Heart left ventricle (tissue), 16 donors: ENCODE measurements at regions not wholly inside any gene's neighbourhood (a gene's known extent, or its start where the extent isn't known, plus 50 kb on each side); places are given as distances from the start of the nearest gene placed in this dataset.

Experiments
- ATAC-seq, 4 donors: fragments of 200-7000 bp; cut with Tn5 transposase; one replicate each; pipeline ENCODE4 v1.9.1; 2020 to 2022; ENCODE audit warnings: moderate library complexity in 4 of 4, mild to moderate bottlenecking in 3 of 4, moderate number of reproducible peaks in 1 of 4
- DNase-seq, 5 donors: peaks; one replicate each; pipeline ENCODE4 v3.0.0-alpha.2; 2020
- H3K27ac ChIP-seq, 12 donors: fragments of 200-600 bp; sonication (generic) in 4 of 12; one replicate each; pipeline versions ENCODE4 v1.5.0 to v1.8.0; 2016 to 2022; ENCODE audit warnings: mild to moderate bottlenecking in 2 of 12
- H3K27me3 ChIP-seq, 9 donors: fragments of 200-600 bp; sonication (generic) in 2 of 9; one replicate each; pipeline versions ENCODE4 v1.5.1 to v1.8.0; 2016 to 2022; ENCODE audit warnings: mild to moderate bottlenecking in 3 of 9
- H3K36me3 ChIP-seq, 9 donors: fragments of 200-600 bp; sonication (generic) in 2 of 9; one replicate each; pipeline versions ENCODE4 v1.5.0 to v1.8.0; 2018 to 2022; ENCODE audit warnings: mild to moderate bottlenecking in 2 of 9
- H3K4me1 ChIP-seq, 12 donors: fragments of 200-600 bp; sonication (generic) in 4 of 12; one replicate each; pipeline versions ENCODE4 v1.5.0 to v1.8.0; 2016 to 2022; ENCODE audit warnings: mild to moderate bottlenecking in 3 of 12
- H3K4me3 ChIP-seq, 12 donors: fragments of 200-600 bp; sonication (generic) in 4 of 12; one replicate each; pipeline versions ENCODE4 v1.5.0 to v1.8.0; 2017 to 2022; ENCODE audit warnings: mild to moderate bottlenecking in 9 of 12, moderate library complexity in 4 of 12
- H3K9me3 ChIP-seq, 12 donors: fragments of 200-600 bp; sonication (generic) in 4 of 12; one replicate each; pipeline versions ENCODE4 v1.5.0 to v1.8.0; 2016 to 2022; ENCODE audit warnings: mild to moderate bottlenecking in 1 of 12
- POLR2A ChIP-seq, 2 donors: fragments of 450-650 bp; IDR thresholded peaks; one replicate each; pipeline ENCODE4 v1.6.1; 2017; ENCODE audit warnings: antibody characterized with exemption in 2 of 2, mild to moderate bottlenecking in 2 of 2, moderate library complexity in 2 of 2
- WGBS, 4 donors: extraction: QIAGEN DNeasy Blood & Tissue Kit in 2 of 4; methylation state at CpG; one replicate each; pipeline versions ENCODE4 v1.1.5 to v1.1.7; 2013 to 2018; 5-methylcytosine and 5-hydroxymethylcytosine counted together
- intact Hi-C, 10 donors: fragments of 100-400 bp; cut with DNase I; formaldehyde crosslinking; loops; one replicate each; pipeline versions ENCODE4 v1.11.1 to v1.14.2; 2022
- TF ChIP-seq, protein P1 (sequence below), 12 donors: fragments of 200-600 bp; sonication (generic) in 4 of 12; IDR thresholded peaks; one replicate each; pipeline versions ENCODE4 v1.5.0 to v1.8.0; 2018 to 2022; ENCODE audit warnings: antibody characterized with exemption in 12 of 12, mild to moderate bottlenecking in 5 of 12
- donor health status: ischemic (EF 13 %, LVEDD 7.1; RV severe dilation, severe dysfunction).
- donor health status: healthy with polysubstance abuse.
- donor health status: DM: no; HTN: yes; CAD: no.
- donor health status: DM: no; HTN: no; CAD: no.
- donor health status: ischemic (EF 25% LVEDD 6.9; RV normal size, moderate dysfunction).
- donor health status: ischemic (EF 25% LVEDD 5.7; RV mildly dilated, moderate dysfunction).
- donor health status: healthy.
- donor health status: DM: yes; HTN: yes; CAD: no.
- donor health status: ischemic (EF 35%, LVEDD 5.7; RV mildly dilated, moderate dysfunction).
- donor health status: nonischemic (EF 11% LVEDD 7.7; RV severe dilation, severe dysfunction).
- donor health status: DM: yes; HTN: yes; CAD: no.
- donor health status: PGD.
- donor health status: ischemic (EF 29% LVEDD 5.4; RV normal size, mild dysfunction).
- donor health status: nonischemic (EF 23%, LVEDD 6.1; RV moderate dilation, normal function).

- ATAC-seq = no peak
- no peak for DNase-seq
- H3K4me1 ChIP-seq = no peaks in the 10 kb centered on the region
- no peaks in the 10 kb centered on the region for H3K36me3 ChIP-seq
- no peak for TF ChIP-seq POLR2A (IDR thresholded peaks at IDR 0.05)
- TF ChIP-seq, protein P1, sequence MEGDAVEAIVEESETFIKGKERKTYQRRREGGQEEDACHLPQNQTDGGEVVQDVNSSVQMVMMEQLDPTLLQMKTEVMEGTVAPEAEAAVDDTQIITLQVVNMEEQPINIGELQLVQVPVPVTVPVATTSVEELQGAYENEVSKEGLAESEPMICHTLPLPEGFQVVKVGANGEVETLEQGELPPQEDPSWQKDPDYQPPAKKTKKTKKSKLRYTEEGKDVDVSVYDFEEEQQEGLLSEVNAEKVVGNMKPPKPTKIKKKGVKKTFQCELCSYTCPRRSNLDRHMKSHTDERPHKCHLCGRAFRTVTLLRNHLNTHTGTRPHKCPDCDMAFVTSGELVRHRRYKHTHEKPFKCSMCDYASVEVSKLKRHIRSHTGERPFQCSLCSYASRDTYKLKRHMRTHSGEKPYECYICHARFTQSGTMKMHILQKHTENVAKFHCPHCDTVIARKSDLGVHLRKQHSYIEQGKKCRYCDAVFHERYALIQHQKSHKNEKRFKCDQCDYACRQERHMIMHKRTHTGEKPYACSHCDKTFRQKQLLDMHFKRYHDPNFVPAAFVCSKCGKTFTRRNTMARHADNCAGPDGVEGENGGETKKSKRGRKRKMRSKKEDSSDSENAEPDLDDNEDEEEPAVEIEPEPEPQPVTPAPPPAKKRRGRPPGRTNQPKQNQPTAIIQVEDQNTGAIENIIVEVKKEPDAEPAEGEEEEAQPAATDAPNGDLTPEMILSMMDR (IDR thresholded peaks at IDR 0.05) = no peak
- no peaks in the 10 kb centered on the region for H3K9me3 ChIP-seq
- H3K27me3 ChIP-seq = no peaks in the 10 kb centered on the region
- intact Hi-C loops = no loop called here
- 83 to 86% (median 85%) methylated on average over 8 of the region's 8 CpGs for WGBS, 4 donors
- H3K4me3 ChIP-seq = no peak overlapping the region
- H3K27ac ChIP-seq = no peak overlapping the region
Observed at GRCh38 chr10:47176903-47177868, 122.8 kb upstream of the GDF10 start.

GRCh38 chr10:47178537-47179290, 121.3 kb upstream of the GDF10 start:
- Histone ChIP-seq H3K27me3 (no peaks in the 10 kb centered on the region), H3K4me3 (no peak overlapping the region), H3K4me1 (no peaks in the 10 kb centered on the region), H3K9me3 (no peaks in the 10 kb centered on the region), H3K36me3 (no peaks in the 10 kb centered on the region), H3K27ac (no peak overlapping the region)
- DNase-seq = no peak
- intact Hi-C loops = no loop called here
- TF ChIP-seq, protein P1 (IDR thresholded peaks at IDR 0.05) = no peak
- 84 to 90% (median 89%) methylated on average over 5 of the region's 5 CpGs for WGBS, 4 donors
- no peak for ATAC-seq

DNA sequence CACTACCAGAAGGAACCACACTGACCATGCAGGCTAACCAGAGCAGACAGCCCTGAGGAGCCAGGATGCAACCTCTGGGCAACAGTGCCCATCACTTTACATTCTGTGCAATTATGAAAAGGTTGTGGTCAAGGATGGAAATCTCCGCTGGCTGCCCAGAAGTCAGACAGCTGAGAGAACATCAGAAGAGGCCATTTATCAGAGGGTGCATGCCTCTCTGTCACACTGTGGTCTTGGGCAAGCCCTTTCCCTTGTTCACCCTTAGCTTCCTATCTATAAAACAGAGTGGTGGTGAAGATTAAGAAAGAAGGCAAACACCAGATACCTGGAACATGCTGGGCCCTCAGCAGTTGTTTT, 120.7 kb upstream of the GDF10 start:
- H3K27ac ChIP-seq = no peak overlapping the region
- H3K27me3 ChIP-seq = no peaks in the 10 kb centered on the region
- TF ChIP-seq, protein P1 (IDR thresholded peaks at IDR 0.05) = no peak
- no peak for TF ChIP-seq POLR2A (IDR thresholded peaks at IDR 0.05)
- no peaks in the 10 kb centered on the region for H3K4me1 ChIP-seq
- no peaks in the 10 kb centered on the region for H3K36me3 ChIP-seq
- H3K9me3 ChIP-seq = no peaks in the 10 kb centered on the region
- ATAC-seq (no peak), DNase-seq (no peak)
- WGBS, 4 donors = 92 to 100% (median 94%) methylated on average over 1 of the region's 1 CpG
- no peak overlapping the region for H3K4me3 ChIP-seq
- intact Hi-C loops = no loop called here
